ENCODE measurements at regions not wholly inside any gene's neighbourhood (a gene's known extent, or its start where the extent isn't known, plus 50 kb on each side); places are given as distances from the start of the nearest gene placed in this dataset.

GRCh38 chr13:82341116-82341515, 1541.2 kb downstream of the SLITRK1 start:
- no peaks in the 10 kb centered on the region for H3K9me3 ChIP-seq (ENCODE audit: low read length)
- no peaks in the 10 kb centered on the region for H3F3A ChIP-seq (ENCODE audit: insufficient read depth, low read length, poor library complexity, severe bottlenecking)
- no peak overlapping the region for H2AFZ ChIP-seq (ENCODE audit: low read depth, low read length)
- no peak overlapping the region for H3K9ac ChIP-seq (ENCODE audit: low read length)
- H3K4me2 ChIP-seq (ENCODE audit: low read length), result no peak overlapping the region
- no peaks in the 10 kb centered on the region for H3K79me2 ChIP-seq (replicated peaks; ENCODE audit: insufficient read depth, low read length)
- no peaks in the 10 kb centered on the region for H3K27me3 ChIP-seq (ENCODE audit: insufficient read depth, low read depth, low read length)
- no peak overlapping the region for H3K4me3 ChIP-seq (ENCODE audit: low read length)
- H3K36me3 ChIP-seq (ENCODE audit: insufficient read depth, low read length), result no peaks in the 10 kb centered on the region
- H3K27ac ChIP-seq (ENCODE audit: low read length), result no peak overlapping the region
- no peaks in the 10 kb centered on the region for H3K9me2 ChIP-seq (ENCODE audit: insufficient read depth, low read length)
- TF ChIP-seq CTCF (IDR thresholded peaks at IDR 0.05; ENCODE audit: poor library complexity, severe bottlenecking) (no peak), RAD21 (conservative IDR thresholded peaks at IDR 0.05) (no peak), POLR2AphosphoS5 (IDR thresholded peaks at IDR 0.05) (no peak), REST (IDR thresholded peaks at IDR 0.05; ENCODE audit: borderline replicate concordance) (no peak), MXI1 (conservative IDR thresholded peaks at IDR 0.05; ENCODE audit: poor library complexity, severe bottlenecking) (no peak), EP300 (conservative IDR thresholded peaks at IDR 0.05; ENCODE audit: poor library complexity, severe bottlenecking) (no peak), TAF1 (IDR thresholded peaks at IDR 0.05; ENCODE audit: low read depth) (no peak), SMC3 (conservative IDR thresholded peaks at IDR 0.05; ENCODE audit: poor library complexity) (no peak), EZH2 (IDR thresholded peaks at IDR 0.05; ENCODE audit: borderline replicate concordance, insufficient read depth, low read length, poor library complexity, severe bottlenecking) (no peak)
- no peaks in the 10 kb centered on the region for H4K20me1 ChIP-seq (ENCODE audit: insufficient read depth)

- no peak overlapping the region for H3K27ac ChIP-seq (ENCODE audit: low read length)
- TF ChIP-seq REST (IDR thresholded peaks at IDR 0.05; ENCODE audit: borderline replicate concordance), result no peak
- TF ChIP-seq EP300 (conservative IDR thresholded peaks at IDR 0.05; ENCODE audit: poor library complexity, severe bottlenecking), result no peak
- no peak for TF ChIP-seq CTCF (IDR thresholded peaks at IDR 0.05; ENCODE audit: poor library complexity, severe bottlenecking)
- TF ChIP-seq TAF1 (IDR thresholded peaks at IDR 0.05; ENCODE audit: low read depth), result no peak
- no peak for TF ChIP-seq RAD21 (conservative IDR thresholded peaks at IDR 0.05)
- no peak for TF ChIP-seq EZH2 (IDR thresholded peaks at IDR 0.05; ENCODE audit: borderline replicate concordance, insufficient read depth, low read length, poor library complexity, severe bottlenecking)
- TF ChIP-seq MXI1 (conservative IDR thresholded peaks at IDR 0.05; ENCODE audit: poor library complexity, severe bottlenecking), result no peak
- TF ChIP-seq SMC3 (conservative IDR thresholded peaks at IDR 0.05; ENCODE audit: poor library complexity), result no peak
- no peak for TF ChIP-seq POLR2AphosphoS5 (IDR thresholded peaks at IDR 0.05)
- H3K9me3 ChIP-seq (ENCODE audit: low read length), result no peaks in the 10 kb centered on the region
- no peak overlapping the region for H3K4me2 ChIP-seq (ENCODE audit: low read length)
- H3K36me3 ChIP-seq (ENCODE audit: insufficient read depth, low read length), result no peaks in the 10 kb centered on the region
- H3K27me3 ChIP-seq (ENCODE audit: insufficient read depth, low read depth, low read length), result no peaks in the 10 kb centered on the region
- no peaks in the 10 kb centered on the region for H3F3A ChIP-seq (ENCODE audit: insufficient read depth, low read length, poor library complexity, severe bottlenecking)
- H3K4me3 ChIP-seq (ENCODE audit: low read length), result no peak overlapping the region
- no peak overlapping the region for H3K9ac ChIP-seq (ENCODE audit: low read length)
- no peaks in the 10 kb centered on the region for H3K79me2 ChIP-seq (replicated peaks; ENCODE audit: insufficient read depth, low read length)
- H3K9me2 ChIP-seq (ENCODE audit: insufficient read depth, low read length), result no peaks in the 10 kb centered on the region
- H4K20me1 ChIP-seq (ENCODE audit: insufficient read depth), result no peaks in the 10 kb centered on the region
- no peak overlapping the region for H2AFZ ChIP-seq (ENCODE audit: low read depth, low read length)
Observed at GRCh38 chr13:82330499-82330898, 1551.8 kb downstream of the SLITRK1 start.
